ENCODE measurements at regions not wholly inside any gene's neighbourhood (a gene's known extent, or its start where the extent isn't known, plus 50 kb on each side); places are given as distances from the start of the nearest gene placed in this dataset.

GRCh38 chr11:19589567-19590260, 122.9 kb upstream of the NAV2 start:
- Histone ChIP-seq H3K79me2 (replicated peaks; ENCODE audit: insufficient read depth) (no peaks in the 10 kb centered on the region), H3K4me3 (no peak overlapping the region), H3K27ac (ENCODE audit: low read depth) (no peak overlapping the region), H3K9me2 (ENCODE audit: insufficient read depth) (peaks cover 3% of the 10 kb centered on the region; the same call in 1 of the 2 replicates), H3F3A (replicated peaks; ENCODE audit: low read depth) (no peaks in the 10 kb centered on the region), H3K4me1 (ENCODE audit: insufficient read depth) (no peaks in the 10 kb centered on the region), H3K27me3 (ENCODE audit: insufficient read depth) (no peaks in the 10 kb centered on the region), H2AFZ (no peak overlapping the region), H3K4me2 (no peak overlapping the region), H3K36me3 (ENCODE audit: insufficient read depth) (no peaks in the 10 kb centered on the region), H4K20me1 (replicated peaks; ENCODE audit: insufficient read depth) (no peaks in the 10 kb centered on the region)
- Mint-ChIP-seq H3K27me3 (ENCODE audit: insufficient read depth, low read depth, poor library complexity) (peaks cover 1% of the 10 kb centered on the region), H3K9me3 (peaks cover 26% of the 10 kb centered on the region), H3K36me3 (ENCODE audit: low read depth) (no peaks in the 10 kb centered on the region), H3K27ac (no peak overlapping the region), H3K4me3 (no peak overlapping the region), H3K4me1 (no peaks in the 10 kb centered on the region; the same call in 2 of the 3 replicates)
- ATAC-seq (no peak), DNase-seq (ENCODE audit: low spot score) (no peak)
- TF ChIP-seq NANOG (IDR thresholded peaks at IDR 0.05; ENCODE audit: borderline replicate concordance): no peak
- no peak for TF ChIP-seq ETS1 (IDR thresholded peaks at IDR 0.05)
- no peak for TF ChIP-seq CTCF (conservative IDR thresholded peaks at IDR 0.05; ENCODE audit: low read depth in 2 of 2)
- no peak for TF ChIP-seq STAT1 (IDR thresholded peaks at IDR 0.05; ENCODE audit: unreplicated experiment)
- no peak for TF ChIP-seq POLR2AphosphoS5 (IDR thresholded peaks at IDR 0.05; ENCODE audit: low read depth)

- no peak overlapping the region for H3K27ac ChIP-seq (ENCODE audit: low read depth)
- no peaks in the 10 kb centered on the region for H3K36me3 ChIP-seq (ENCODE audit: insufficient read depth)
- no peak overlapping the region for H3K4me3 ChIP-seq
- no peaks in the 10 kb centered on the region for H3K27me3 ChIP-seq (ENCODE audit: insufficient read depth)
- no peaks in the 10 kb centered on the region for H3F3A ChIP-seq (replicated peaks; ENCODE audit: low read depth)
- ATAC-seq (no peak), DNase-seq (ENCODE audit: low spot score) (no peak)
- Mint-ChIP-seq H3K27ac (no peak overlapping the region), H3K4me3 (no peak overlapping the region), H3K36me3 (ENCODE audit: low read depth) (no peaks in the 10 kb centered on the region), H3K4me1 (no peaks in the 10 kb centered on the region; the same call in 2 of the 3 replicates), H3K27me3 (ENCODE audit: insufficient read depth, low read depth, poor library complexity) (peaks cover 1% of the 10 kb centered on the region), H3K9me3 (peaks cover 26% of the 10 kb centered on the region)
- H4K20me1 ChIP-seq (replicated peaks; ENCODE audit: insufficient read depth): no peaks in the 10 kb centered on the region
- H3K79me2 ChIP-seq (replicated peaks; ENCODE audit: insufficient read depth): no peaks in the 10 kb centered on the region
- TF ChIP-seq EZH2 (IDR thresholded peaks at IDR 0.05; ENCODE audit: low read depth, unreplicated experiment): no peak
- TF ChIP-seq JUNB (IDR thresholded peaks at IDR 0.05; ENCODE audit: unreplicated experiment): no peak
- H2AFZ ChIP-seq: no peak overlapping the region
- peaks cover 3% of the 10 kb centered on the region; the same call in 1 of the 2 replicates for H3K9me2 ChIP-seq (ENCODE audit: insufficient read depth)
- H3K4me1 ChIP-seq (ENCODE audit: insufficient read depth): no peaks in the 10 kb centered on the region
- no peak overlapping the region for H3K4me2 ChIP-seq
Measured at GRCh38 chr11:19587979-19588378, 124.7 kb upstream of the NAV2 start.

GRCh38 chr11:19580646-19581045, 132.0 kb upstream of the NAV2 start:
- no peak overlapping the region for H3K27ac Mint-ChIP-seq
- no peaks in the 10 kb centered on the region for H3F3A ChIP-seq (replicated peaks; ENCODE audit: low read depth)
- H3K4me2 ChIP-seq: no peak overlapping the region
- H3K4me3 Mint-ChIP-seq: no peak overlapping the region
- H3K4me3 ChIP-seq: no peak overlapping the region
- no peaks in the 10 kb centered on the region for H3K27me3 ChIP-seq (ENCODE audit: insufficient read depth)
- no peaks in the 10 kb centered on the region for H3K9me2 ChIP-seq (ENCODE audit: insufficient read depth)
- no peaks in the 10 kb centered on the region for H3K36me3 ChIP-seq (ENCODE audit: insufficient read depth)
- H3K4me1 Mint-ChIP-seq: peaks cover 8% of the 10 kb centered on the region; the same call in 2 of the 3 replicates
- no peaks in the 10 kb centered on the region for H3K36me3 Mint-ChIP-seq (ENCODE audit: low read depth)
- H3K9me3 Mint-ChIP-seq: peaks cover 5% of the 10 kb centered on the region; the same call in 2 of the 3 replicates
- no peak overlapping the region for H2AFZ ChIP-seq
- H3K27ac ChIP-seq (ENCODE audit: low read depth): no peak overlapping the region
- H3K79me2 ChIP-seq (replicated peaks; ENCODE audit: insufficient read depth): no peaks in the 10 kb centered on the region
- no peak for DNase-seq (ENCODE audit: low spot score)
- ATAC-seq: no peak
- peaks cover 2% of the 10 kb centered on the region for H3K27me3 Mint-ChIP-seq (ENCODE audit: insufficient read depth, low read depth, poor library complexity)
- no peaks in the 10 kb centered on the region for H3K4me1 ChIP-seq (ENCODE audit: insufficient read depth)
- H4K20me1 ChIP-seq (replicated peaks; ENCODE audit: insufficient read depth): no peaks in the 10 kb centered on the region
- TF ChIP-seq POLR2AphosphoS5 (IDR thresholded peaks at IDR 0.05; ENCODE audit: low read depth): no peak
- TF ChIP-seq EZH2phosphoT487 (IDR thresholded peaks at IDR 0.05; ENCODE audit: unreplicated experiment): no peak
- no peak for TF ChIP-seq NANOG (IDR thresholded peaks at IDR 0.05; ENCODE audit: borderline replicate concordance)
- no peak for TF ChIP-seq JUNB (IDR thresholded peaks at IDR 0.05; ENCODE audit: unreplicated experiment)
- no peak for TF ChIP-seq ZNF114 (CRISPR knock-in tag; IDR thresholded peaks at IDR 0.05)
